ENCODE measurements at regions not wholly inside any gene's neighbourhood (a gene's known extent, or its start where the extent isn't known, plus 50 kb on each side); places are given as distances from the start of the nearest gene placed in this dataset.

DNA sequence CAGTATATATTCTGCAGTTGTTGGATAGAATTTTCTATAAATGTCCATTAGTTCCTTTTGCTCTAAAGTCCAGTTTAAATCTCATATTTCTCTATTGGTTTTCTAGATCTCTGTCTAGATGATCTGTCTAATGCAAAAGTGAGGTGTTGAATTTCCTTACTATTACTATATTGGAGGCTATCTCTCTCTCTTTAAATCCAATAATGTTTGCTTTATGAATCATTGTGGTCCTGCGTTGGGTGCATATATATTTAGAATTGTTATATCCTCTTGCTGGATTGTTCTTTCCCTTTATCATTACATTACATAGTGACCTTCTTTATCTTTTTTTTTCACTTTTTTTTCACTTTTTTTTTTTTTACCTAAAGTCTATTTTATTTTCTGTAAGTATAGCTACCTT, 208.5 kb upstream of the ASCC3 start:
- TF ChIP-seq POLR2A (IDR thresholded peaks at IDR 0.05; ENCODE audit: low read depth, low read length) (no peak), TAF1 (IDR thresholded peaks at IDR 0.05; ENCODE audit: borderline replicate concordance, low read depth, low read length) (no peak), POLR2AphosphoS5 (IDR thresholded peaks at IDR 0.05; ENCODE audit: low read depth, low read length) (no peak)

Data from GM12892 (cell line).